Calu3 (cell line): ENCODE measurements at regions not wholly inside any gene's neighbourhood (a gene's known extent, or its start where the extent isn't known, plus 50 kb on each side); places are given as distances from the start of the nearest gene placed in this dataset.

Experiments
- BruUV-seq: library from RNA; stranded (reverse); fragments of 400-500 nt; replicated peaks from 2 replicates; lab custom pipeline; 2021; lab: Mats Ljungman, UMichigan
- CTCF ChIA-PET: fragments of 300-600 bp; sonication (Branson Sonifier 250); formaldehyde crosslinking; loops from one replicate; lab custom pipeline; 2022; ENCODE audit warnings: antibody characterized with exemption; lab: Charles Lee
- DNase-seq: peaks from one replicate; pipeline ENCODE4 v3.0.0; 2022
- H3K27ac Mint-ChIP-seq: one replicate; pipeline ENCODE4 v1.8.0; 2022; ENCODE audit warnings: mixed read lengths; ENCODE audit not compliant: unreplicated experiment
- H3K27me3 Mint-ChIP-seq: one replicate; pipeline ENCODE4 v1.8.0; 2022; ENCODE audit warnings: mixed read lengths; ENCODE audit not compliant: unreplicated experiment
- H3K36me3 Mint-ChIP-seq: one replicate; pipeline ENCODE4 v1.8.0; 2022; ENCODE audit warnings: mild to moderate bottlenecking, moderate library complexity, mixed read lengths; ENCODE audit not compliant: insufficient read depth, unreplicated experiment
- H3K4me1 Mint-ChIP-seq: one replicate; pipeline ENCODE4 v1.8.0; 2022; ENCODE audit warnings: mild to moderate bottlenecking, low read depth, mixed read lengths; ENCODE audit not compliant: unreplicated experiment
- H3K4me3 Mint-ChIP-seq: one replicate; pipeline ENCODE4 v1.8.0; 2022; ENCODE audit warnings: mild to moderate bottlenecking, low read depth, moderate library complexity, mixed read lengths; ENCODE audit not compliant: unreplicated experiment
- H3K9me3 Mint-ChIP-seq: one replicate; pipeline ENCODE4 v1.8.0; 2022; ENCODE audit warnings: low read depth, mixed read lengths; ENCODE audit not compliant: unreplicated experiment
- intact Hi-C: fragments of 100-400 bp; cut with micrococcal nuclease; formaldehyde crosslinking; loops from one replicate; pipeline ENCODE4 v1.10.0; 2022; ENCODE audit not compliant: unreplicated experiment
- TF ChIP-seq, protein P1 (sequence below): fragments of 200-600 bp; IDR thresholded peaks from one replicate; pipeline ENCODE4 v1.8.0; 2022; ENCODE audit warnings: antibody characterized with exemption; ENCODE audit not compliant: unreplicated experiment

DNA sequence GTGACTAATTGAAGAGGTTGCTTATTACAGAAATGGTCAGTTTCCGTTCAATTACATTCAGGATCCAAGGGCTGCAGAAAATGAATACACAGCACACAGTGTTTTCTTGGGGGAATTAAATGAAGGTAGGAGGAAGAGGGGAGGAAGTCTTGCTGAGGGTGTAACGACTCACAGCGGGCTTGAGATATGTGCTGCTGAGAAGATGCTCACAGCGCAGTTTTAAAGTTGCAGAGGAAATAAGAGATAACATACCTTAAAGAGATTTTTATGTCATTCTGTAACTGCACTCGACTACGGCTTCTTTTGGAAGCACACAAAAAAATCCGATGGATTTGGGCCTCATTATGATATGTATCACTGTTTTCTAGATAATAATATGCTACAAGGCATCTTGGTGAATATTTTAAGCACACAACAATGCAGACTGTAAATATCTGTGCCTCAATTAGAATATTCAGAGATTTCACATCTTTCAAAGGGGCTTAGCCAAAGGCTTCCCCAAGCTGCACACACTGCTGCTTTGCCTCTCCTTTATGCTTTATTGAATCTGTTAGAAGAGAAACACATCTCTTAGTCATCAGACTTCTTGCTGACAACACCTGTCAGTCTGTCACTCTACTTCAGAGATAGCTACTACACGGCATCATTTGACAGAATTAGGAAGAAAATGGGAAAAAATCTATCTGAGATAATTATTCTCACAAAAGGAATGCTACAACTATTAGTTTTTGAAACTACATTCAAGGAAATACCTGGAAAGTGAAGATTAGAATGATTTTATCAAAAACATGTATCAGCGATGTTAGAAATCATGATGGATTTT is 773.2 kb downstream of the OTOL1 start:
- no peak overlapping the region for H3K4me3 Mint-ChIP-seq
- CTCF ChIA-PET = interaction anchor here (0.7 kb wide), 1 partner anchor 36 kb away, joined by 3 read pairs; no protein-coding TSS in a partner anchor
- no peaks in the 10 kb centered on the region for H3K9me3 Mint-ChIP-seq
- TF ChIP-seq, protein P1, sequence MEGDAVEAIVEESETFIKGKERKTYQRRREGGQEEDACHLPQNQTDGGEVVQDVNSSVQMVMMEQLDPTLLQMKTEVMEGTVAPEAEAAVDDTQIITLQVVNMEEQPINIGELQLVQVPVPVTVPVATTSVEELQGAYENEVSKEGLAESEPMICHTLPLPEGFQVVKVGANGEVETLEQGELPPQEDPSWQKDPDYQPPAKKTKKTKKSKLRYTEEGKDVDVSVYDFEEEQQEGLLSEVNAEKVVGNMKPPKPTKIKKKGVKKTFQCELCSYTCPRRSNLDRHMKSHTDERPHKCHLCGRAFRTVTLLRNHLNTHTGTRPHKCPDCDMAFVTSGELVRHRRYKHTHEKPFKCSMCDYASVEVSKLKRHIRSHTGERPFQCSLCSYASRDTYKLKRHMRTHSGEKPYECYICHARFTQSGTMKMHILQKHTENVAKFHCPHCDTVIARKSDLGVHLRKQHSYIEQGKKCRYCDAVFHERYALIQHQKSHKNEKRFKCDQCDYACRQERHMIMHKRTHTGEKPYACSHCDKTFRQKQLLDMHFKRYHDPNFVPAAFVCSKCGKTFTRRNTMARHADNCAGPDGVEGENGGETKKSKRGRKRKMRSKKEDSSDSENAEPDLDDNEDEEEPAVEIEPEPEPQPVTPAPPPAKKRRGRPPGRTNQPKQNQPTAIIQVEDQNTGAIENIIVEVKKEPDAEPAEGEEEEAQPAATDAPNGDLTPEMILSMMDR = no peak
- no peaks in the 10 kb centered on the region for H3K27me3 Mint-ChIP-seq
- intact Hi-C loops = no loop called here
- BruUV-seq = no TSS peak
- no peak for DNase-seq
- no peaks in the 10 kb centered on the region for H3K4me1 Mint-ChIP-seq
- H3K36me3 Mint-ChIP-seq = no peaks in the 10 kb centered on the region
- no peak overlapping the region for H3K27ac Mint-ChIP-seq

DNA sequence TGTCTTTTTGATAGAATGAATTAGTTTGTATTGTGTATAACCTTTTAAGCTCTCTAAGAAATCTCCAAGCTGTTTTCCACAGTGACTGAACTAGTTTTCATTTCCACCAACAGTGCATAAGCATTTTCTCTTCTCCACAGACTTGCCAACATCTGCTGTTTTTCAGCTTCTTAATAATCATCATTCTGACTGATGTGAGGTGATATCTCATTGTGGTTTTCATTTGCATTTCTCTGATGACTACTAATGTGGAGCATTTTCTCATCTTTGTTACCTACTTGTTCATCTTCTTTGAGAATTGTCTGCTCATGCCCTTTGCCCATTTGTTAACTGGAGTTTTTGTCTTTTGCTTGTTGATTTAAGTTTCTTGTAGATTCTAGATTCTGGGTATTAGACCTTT is 777.5 kb downstream of the OTOL1 start:
- intact Hi-C loops = no loop called here
- CTCF ChIA-PET = interaction anchor here (0.7 kb wide), 1 partner anchor 902 kb away, joined by 3 read pairs; no protein-coding TSS in a partner anchor
- no peaks in the 10 kb centered on the region for H3K36me3 Mint-ChIP-seq
- H3K4me1 Mint-ChIP-seq = no peaks in the 10 kb centered on the region
- no TSS peak for BruUV-seq
- TF ChIP-seq, protein P1 = no peak
- no peaks in the 10 kb centered on the region for H3K27me3 Mint-ChIP-seq
- DNase-seq = no peak
- no peak overlapping the region for H3K4me3 Mint-ChIP-seq
- no peak overlapping the region for H3K27ac Mint-ChIP-seq
- no peaks in the 10 kb centered on the region for H3K9me3 Mint-ChIP-seq

DNA sequence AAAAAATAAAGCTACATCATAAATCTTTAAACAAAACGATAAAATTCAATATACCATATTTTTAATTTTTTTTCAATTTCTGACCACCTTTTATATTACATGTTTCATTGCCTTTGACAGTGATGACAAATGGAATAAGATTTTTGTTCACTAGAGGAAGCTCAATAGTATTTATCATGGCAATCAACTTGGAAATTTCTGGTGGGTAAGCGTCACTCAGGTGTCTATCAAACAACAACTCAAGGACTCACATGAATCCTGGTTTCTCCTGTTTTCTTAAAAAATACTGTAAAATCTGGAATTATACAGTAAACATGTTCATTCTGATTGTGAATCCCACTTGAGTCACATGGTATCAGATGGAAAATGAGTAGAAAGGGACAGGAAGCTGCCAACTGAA is 782.2 kb downstream of the OTOL1 start:
- no TSS peak for BruUV-seq
- no peak for DNase-seq
- TF ChIP-seq, protein P1 = no peak
- Mint-ChIP-seq H3K4me1 (no peaks in the 10 kb centered on the region), H3K4me3 (no peak overlapping the region), H3K27ac (no peak overlapping the region), H3K36me3 (no peaks in the 10 kb centered on the region), H3K9me3 (peaks cover 9% of the 10 kb centered on the region), H3K27me3 (no peaks in the 10 kb centered on the region)
- CTCF ChIA-PET = no interaction called here
- intact Hi-C loops = no loop called here

DNA sequence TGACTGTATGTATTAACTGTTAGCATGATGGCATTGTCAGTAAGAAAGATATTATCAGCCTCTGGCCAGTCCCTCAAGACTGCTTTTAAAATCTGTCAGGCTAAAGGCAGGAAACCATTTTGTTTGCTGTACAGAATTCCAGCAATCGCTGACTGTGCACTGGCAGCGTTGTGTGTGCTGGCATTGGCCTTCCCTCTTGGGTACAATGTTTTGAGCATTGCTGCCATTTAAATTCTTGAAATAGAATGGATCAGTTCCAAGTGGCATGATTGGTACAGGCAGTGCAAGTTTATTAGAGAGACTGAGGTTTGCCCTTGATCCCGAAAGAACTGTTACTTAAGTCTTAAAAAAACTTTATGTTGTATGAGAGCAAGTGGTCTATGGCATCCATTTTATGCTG is 788.7 kb downstream of the OTOL1 start:
- CTCF ChIA-PET = interaction anchor here (1.0 kb wide), 1 partner anchor 371 kb away, joined by 3 read pairs; no protein-coding TSS in a partner anchor
- H3K27ac Mint-ChIP-seq = no peak overlapping the region
- no peak for DNase-seq
- no peak overlapping the region for H3K4me3 Mint-ChIP-seq
- TF ChIP-seq, protein P1 = no peak
- intact Hi-C loops = loop anchor here (5.0 kb wide), 4 partner anchors 433 to 1667 kb away; no protein-coding TSS in a partner anchor
- H3K36me3 Mint-ChIP-seq = no peaks in the 10 kb centered on the region
- peaks cover 7% of the 10 kb centered on the region for H3K9me3 Mint-ChIP-seq
- no TSS peak for BruUV-seq
- no peaks in the 10 kb centered on the region for H3K27me3 Mint-ChIP-seq
- H3K4me1 Mint-ChIP-seq = peaks cover 13% of the 10 kb centered on the region
